ENCODE measurements at regions not wholly inside any gene's neighbourhood (a gene's known extent, or its start where the extent isn't known, plus 50 kb on each side); places are given as distances from the start of the nearest gene placed in this dataset.

DNA sequence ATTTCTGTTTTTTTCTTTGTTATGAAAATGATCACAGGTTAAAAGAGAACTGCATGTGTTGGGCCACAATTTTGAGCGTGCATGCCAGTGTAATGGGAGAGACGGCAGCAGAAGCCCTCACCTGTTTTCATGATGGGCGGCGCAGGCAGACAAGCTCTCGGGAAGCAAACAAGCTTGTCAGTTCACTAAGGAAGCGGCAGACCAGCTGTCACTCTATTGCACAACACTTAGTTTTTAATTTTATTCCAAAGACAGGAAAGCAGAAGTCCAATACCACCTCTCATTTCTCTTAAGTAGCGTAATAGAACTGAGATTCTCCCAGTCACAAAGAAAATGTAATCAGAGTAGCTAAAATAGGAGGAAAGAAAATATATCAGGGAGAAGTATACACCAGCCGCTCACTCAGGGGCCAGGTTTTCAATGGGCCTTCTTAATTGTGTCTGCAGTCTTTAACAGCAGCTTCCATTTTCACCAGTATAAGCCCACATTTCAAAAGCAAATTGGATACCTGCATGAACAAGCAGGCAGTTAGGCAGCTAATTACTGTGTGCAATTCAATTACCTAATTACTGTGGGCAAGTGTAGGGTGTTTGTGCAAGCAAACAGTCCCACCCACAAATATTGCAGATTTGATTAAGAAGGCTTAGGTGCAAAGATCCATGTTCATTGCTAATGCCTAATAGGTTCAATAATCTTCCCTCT is 711.4 kb downstream of the DIAPH3 start:
- TF ChIP-seq POLR2A (IDR thresholded peaks at IDR 0.05) = no peak
- TF ChIP-seq, protein P1, sequence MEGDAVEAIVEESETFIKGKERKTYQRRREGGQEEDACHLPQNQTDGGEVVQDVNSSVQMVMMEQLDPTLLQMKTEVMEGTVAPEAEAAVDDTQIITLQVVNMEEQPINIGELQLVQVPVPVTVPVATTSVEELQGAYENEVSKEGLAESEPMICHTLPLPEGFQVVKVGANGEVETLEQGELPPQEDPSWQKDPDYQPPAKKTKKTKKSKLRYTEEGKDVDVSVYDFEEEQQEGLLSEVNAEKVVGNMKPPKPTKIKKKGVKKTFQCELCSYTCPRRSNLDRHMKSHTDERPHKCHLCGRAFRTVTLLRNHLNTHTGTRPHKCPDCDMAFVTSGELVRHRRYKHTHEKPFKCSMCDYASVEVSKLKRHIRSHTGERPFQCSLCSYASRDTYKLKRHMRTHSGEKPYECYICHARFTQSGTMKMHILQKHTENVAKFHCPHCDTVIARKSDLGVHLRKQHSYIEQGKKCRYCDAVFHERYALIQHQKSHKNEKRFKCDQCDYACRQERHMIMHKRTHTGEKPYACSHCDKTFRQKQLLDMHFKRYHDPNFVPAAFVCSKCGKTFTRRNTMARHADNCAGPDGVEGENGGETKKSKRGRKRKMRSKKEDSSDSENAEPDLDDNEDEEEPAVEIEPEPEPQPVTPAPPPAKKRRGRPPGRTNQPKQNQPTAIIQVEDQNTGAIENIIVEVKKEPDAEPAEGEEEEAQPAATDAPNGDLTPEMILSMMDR (IDR thresholded peaks at IDR 0.05) = no peak
- H3K36me3 ChIP-seq (replicated peaks in 1 of 2; ENCODE audit: insufficient read depth in 1 of 2, low read depth in 2 of 2) = no peaks in the 10 kb centered on the region
- H3K4me1 ChIP-seq = no peaks in the 10 kb centered on the region
- 73 to 86% methylated on average over 8 of the region's 8 CpGs for WGBS, 2 donors
- no peak overlapping the region for H3K4me3 ChIP-seq
- H3K9me3 ChIP-seq = no peaks in the 10 kb centered on the region
- intact Hi-C loops (cut with DNase I) = no loop called here
- H3K27ac ChIP-seq = no peak overlapping the region
- DNase-seq (peak in 1 of 4 donors; percentile 13), ATAC-seq (no peak)
- no peaks in the 10 kb centered on the region for H3K27me3 ChIP-seq

DNA sequence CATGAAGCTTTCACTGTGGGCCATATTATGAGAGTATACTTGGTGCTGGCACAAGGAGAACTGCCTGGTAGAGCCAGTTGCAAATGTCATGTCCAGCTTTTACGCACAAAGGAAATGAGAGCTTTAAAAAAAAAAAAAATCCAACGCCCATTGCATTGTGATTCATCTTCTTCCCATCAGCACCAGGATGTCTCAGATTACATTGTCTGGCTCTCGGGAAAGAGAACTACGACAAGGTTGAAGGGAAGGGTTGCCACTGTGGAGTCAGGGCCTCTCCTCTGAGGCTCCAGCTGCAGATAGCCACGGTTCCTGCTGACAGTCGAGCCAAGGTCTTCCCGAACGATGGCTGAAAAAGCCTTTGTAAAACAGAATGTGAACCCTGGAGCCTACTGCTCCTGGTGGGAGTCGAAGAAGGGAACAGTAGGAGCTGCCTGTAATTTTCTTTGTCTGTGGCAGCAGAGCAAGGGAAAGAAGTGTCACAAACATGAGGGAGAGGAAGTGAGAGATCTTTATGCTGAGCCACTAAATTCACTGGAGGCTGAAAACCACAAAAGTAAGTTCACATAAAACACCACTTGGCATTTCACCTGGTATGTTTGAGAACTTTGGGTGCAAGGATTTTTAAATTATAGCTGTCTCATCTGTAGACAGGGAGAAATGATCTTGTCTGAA is 704.7 kb downstream of the DIAPH3 start:
- ATAC-seq = no peak
- intact Hi-C loops (cut with DNase I) = no loop called here

DNA sequence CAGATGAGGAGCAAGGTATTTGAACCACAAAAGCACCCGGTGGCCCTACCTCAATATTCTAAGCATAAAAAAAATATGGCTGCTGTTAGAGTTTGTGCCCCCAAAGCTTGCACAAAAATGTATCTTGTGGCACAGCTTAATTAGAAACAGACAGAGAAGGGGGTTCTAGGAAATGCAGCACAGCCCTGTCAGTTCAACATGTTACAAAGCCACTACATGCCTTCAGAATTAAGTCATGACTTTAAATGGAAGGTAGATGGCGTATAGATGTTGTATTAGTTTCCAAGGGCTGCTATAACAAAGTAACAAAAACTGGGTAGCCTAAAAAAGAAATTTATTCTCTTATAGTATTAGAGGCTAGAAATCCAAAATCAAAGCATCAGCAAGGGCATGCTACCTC is 703.8 kb downstream of the DIAPH3 start:
- TF ChIP-seq, protein P1 (IDR thresholded peaks at IDR 0.05) = no peak
- TF ChIP-seq POLR2A (IDR thresholded peaks at IDR 0.05) = no peak
- no peaks in the 10 kb centered on the region for H3K4me1 ChIP-seq

More for the DNA sequence above, 704.7 kb downstream of the DIAPH3 start:
- no peak for TF ChIP-seq POLR2A (IDR thresholded peaks at IDR 0.05)
- TF ChIP-seq, protein P1 (IDR thresholded peaks at IDR 0.05) = no peak
- H3K36me3 ChIP-seq (replicated peaks in 1 of 2; ENCODE audit: insufficient read depth in 1 of 2, low read depth in 2 of 2) = no peaks in the 10 kb centered on the region
- no peak overlapping the region for H3K27ac ChIP-seq
- no peaks in the 10 kb centered on the region for H3K4me1 ChIP-seq
- H3K9me3 ChIP-seq = no peaks in the 10 kb centered on the region
- H3K27me3 ChIP-seq = no peaks in the 10 kb centered on the region
- 71 to 80% methylated on average over 8 to 9 of the region's 9 CpGs for WGBS, 2 donors
- DNase-seq = peak in 1 of 4 donors; percentile 8
- no peak overlapping the region for H3K4me3 ChIP-seq

DNA sequence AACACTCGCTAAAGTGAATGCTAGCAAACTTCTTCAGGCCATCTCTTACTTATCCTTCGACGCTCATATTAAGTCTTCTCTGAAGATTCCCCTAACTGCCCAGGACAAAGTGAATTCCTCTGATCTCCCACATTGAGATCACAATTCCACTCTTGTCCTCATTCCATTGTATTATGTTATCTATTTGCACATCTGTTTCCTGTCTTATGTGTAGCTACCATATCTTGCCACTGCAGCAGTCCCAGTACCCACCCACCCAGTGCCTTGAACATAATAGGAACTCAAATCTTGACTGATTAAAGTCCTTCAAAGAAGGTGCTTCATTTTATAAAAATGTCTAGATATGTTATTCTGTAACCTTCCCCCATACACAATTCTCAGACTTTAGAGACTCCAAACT is 702.3 kb downstream of the DIAPH3 start:
- H3K4me1 ChIP-seq = no peaks in the 10 kb centered on the region
- no peaks in the 10 kb centered on the region for H3K36me3 ChIP-seq (replicated peaks in 1 of 2; ENCODE audit: insufficient read depth in 1 of 2, low read depth in 2 of 2)
- TF ChIP-seq, protein P1 (IDR thresholded peaks at IDR 0.05) = no peak
- no peak for TF ChIP-seq POLR2A (IDR thresholded peaks at IDR 0.05)
- WGBS, 2 donors = 88 to 96% methylated on average over 3 of the region's 3 CpGs
- no peak for ATAC-seq
- no peak overlapping the region for H3K4me3 ChIP-seq
- H3K27ac ChIP-seq = no peak overlapping the region
- no peak for DNase-seq
- H3K9me3 ChIP-seq = no peaks in the 10 kb centered on the region
- intact Hi-C loops (cut with DNase I) = no loop called here
- no peaks in the 10 kb centered on the region for H3K27me3 ChIP-seq

More for the DNA sequence above, 703.8 kb downstream of the DIAPH3 start:
- intact Hi-C loops (cut with DNase I) = no loop called here
- Histone ChIP-seq H3K27me3 (no peaks in the 10 kb centered on the region), H3K27ac (no peak overlapping the region), H3K4me3 (no peak overlapping the region), H3K36me3 (replicated peaks in 1 of 2; ENCODE audit: insufficient read depth in 1 of 2, low read depth in 2 of 2) (no peaks in the 10 kb centered on the region), H3K9me3 (no peaks in the 10 kb centered on the region)
- WGBS, 2 donors = 95 to 98% methylated on average over 2 of the region's 2 CpGs
- no peak for ATAC-seq
- no peak for DNase-seq
